Astrocyte of the cerebellum (primary cell): ENCODE measurements at regions not wholly inside any gene's neighbourhood (a gene's known extent, or its start where the extent isn't known, plus 50 kb on each side); places are given as distances from the start of the nearest gene placed in this dataset.

Experiments used
- DNase-seq: peaks from one replicate; pipeline ENCODE4 v3.0.0-alpha.2; 2011; ENCODE audit warnings: low read depth
- H3K4me3 ChIP-seq: 2 replicates; pipeline ENCODE4 v1.5.1; 2011; ENCODE audit warnings: mild to moderate bottlenecking, low read depth, low read length, moderate library complexity
- CTCF ChIP-seq: IDR thresholded peaks from 2 replicates; pipeline ENCODE4 v1.5.1; 2012; ENCODE audit warnings: low read length, low read depth, moderate library complexity, mild to moderate bottlenecking; ENCODE audit errors: missing control alignments
- in situ Hi-C: cut with HindIII; loops from 2 replicates; pipeline ENCODE4 v1.10.0; 2017; ENCODE audit warnings: low sequenced_read_pairs

GRCh38 chr2:7907041-7907440 lies 774.8 kb upstream of the ID2 start:
- in situ Hi-C loops, result no loop called here
- H3K4me3 ChIP-seq, result no peak overlapping the region
- no peak for TF ChIP-seq CTCF
- no peak for DNase-seq

- TF ChIP-seq CTCF, result no peak
- DNase-seq, result no peak
- in situ Hi-C loops, result no loop called here
- no peak overlapping the region for H3K4me3 ChIP-seq
These were observed 771.1 kb upstream of the ID2 start for GRCh38 chr2:7910752-7911151.

GRCh38 chr2:7911196-7911595 lies 770.7 kb upstream of the ID2 start:
- H3K4me3 ChIP-seq, result no peak overlapping the region
- DNase-seq, result no peak
- in situ Hi-C loops, result no loop called here
- TF ChIP-seq CTCF, result no peak

GRCh38 chr2:7913974-7914373 lies 767.9 kb upstream of the ID2 start:
- in situ Hi-C loops, result no loop called here
- no peak overlapping the region for H3K4me3 ChIP-seq
- no peak for DNase-seq
- TF ChIP-seq CTCF, result no peak

- no peak for TF ChIP-seq CTCF
- no peak overlapping the region for H3K4me3 ChIP-seq
- no peak for DNase-seq
- in situ Hi-C loops, result no loop called here
These were observed 766.4 kb upstream of the ID2 start for GRCh38 chr2:7915302-7916091.

GRCh38 chr2:7916670-7917069 lies 765.2 kb upstream of the ID2 start:
- no peak overlapping the region for H3K4me3 ChIP-seq
- no peak for TF ChIP-seq CTCF
- no peak for DNase-seq
- in situ Hi-C loops, result no loop called here
